Ovary (tissue), 7 donors: ENCODE measurements at regions not wholly inside any gene's neighbourhood (a gene's known extent, or its start where the extent isn't known, plus 50 kb on each side); places are given as distances from the start of the nearest gene placed in this dataset.
A peak's percentile ranks its signal among the peaks of the same experiment; 100 is the strongest.

Source experiments
- DNase-seq, 5 donors: peaks; one replicate each; pipeline ENCODE4 v3.0.0-alpha.2; 2019 to 2020
- H3K27ac ChIP-seq, 2 donors: fragments of 200-600 bp; one replicate each; pipeline versions ENCODE4 v1.5.1 to v1.8.0; 2019 to 2022
- H3K27me3 ChIP-seq: fragments of 200-600 bp; one replicate; pipeline ENCODE4 v1.8.0; 2022
- H3K36me3 ChIP-seq: fragments of 200-600 bp; sonication (generic); one replicate; pipeline ENCODE4 v1.5.1; 2019
- H3K4me1 ChIP-seq: one replicate; pipeline ENCODE4 v1.8.1; 2013; ENCODE audit warnings: mild to moderate bottlenecking, moderate library complexity; ENCODE audit not compliant: insufficient read depth
- H3K4me3 ChIP-seq: fragments of 200-600 bp; sonication (generic); one replicate; pipeline ENCODE4 v1.5.1; 2017
- H3K9me3 ChIP-seq, 2 donors: fragments of 200-600 bp in 1 of 2; sonication (generic) in 1 of 2; one replicate each; pipeline versions ENCODE4 v1.5.1 to v1.8.1; 2013 to 2019; ENCODE audit warnings: mild to moderate bottlenecking in 1 of 2, moderate library complexity in 1 of 2
- EP300 ChIP-seq: sonication (generic); formaldehyde crosslinking; IDR thresholded peaks from one replicate; pipeline ENCODE4 v1.6.1; 2017; ENCODE audit warnings: antibody characterized with exemption
- POLR2A ChIP-seq: fragments of 450-650 bp; IDR thresholded peaks from one replicate; pipeline ENCODE4 v1.6.1; 2017; ENCODE audit warnings: antibody characterized with exemption, mild to moderate bottlenecking, moderate library complexity
- WGBS, 3 donors: extraction: QIAGEN DNeasy Blood & Tissue Kit in 1 of 3; methylation state at CpG; one replicate each; pipeline versions ENCODE4 v1.1.5 to v1.1.7; 2013 to 2017; 5-methylcytosine and 5-hydroxymethylcytosine counted together
- intact Hi-C, 4 donors: fragments of 100-400 bp; cut with DNase I; formaldehyde crosslinking; loops; one replicate each; pipeline versions ENCODE4 v1.11.0 to v1.15.1; 2022 to 2023
- TF ChIP-seq, protein P1 (sequence below), 3 donors: fragments of 450-650 bp in 2 of 3; fragments of 200-600 bp in 1 of 3; IDR thresholded peaks; one replicate each; pipeline versions ENCODE4 v1.5.1 to v1.8.0; 2016 to 2022; ENCODE audit warnings: antibody characterized with exemption in 3 of 3, mild to moderate bottlenecking in 1 of 3
- donor health status: DM: no; HTN: no; CAD: no; lungs with moderate emphysema.
- donor health status: DM: no; HTN: no; CAD: no.
- donor health status: Bipolar disorder and iron deficiency.
- donor health status: DM: no; HTN: no; CAD: no.
- donor health status: DM: yes; HTN: yes; CAD: no.

- peaks cover 6% of the 10 kb centered on the region for H3K4me1 ChIP-seq
- H3K27ac ChIP-seq: no peak overlapping the region
- no peaks in the 10 kb centered on the region for H3K27me3 ChIP-seq
- H3K9me3 ChIP-seq: no peaks in the 10 kb centered on the region
- TF ChIP-seq EP300 (no peak), POLR2A (no peak)
- TF ChIP-seq, protein P1, sequence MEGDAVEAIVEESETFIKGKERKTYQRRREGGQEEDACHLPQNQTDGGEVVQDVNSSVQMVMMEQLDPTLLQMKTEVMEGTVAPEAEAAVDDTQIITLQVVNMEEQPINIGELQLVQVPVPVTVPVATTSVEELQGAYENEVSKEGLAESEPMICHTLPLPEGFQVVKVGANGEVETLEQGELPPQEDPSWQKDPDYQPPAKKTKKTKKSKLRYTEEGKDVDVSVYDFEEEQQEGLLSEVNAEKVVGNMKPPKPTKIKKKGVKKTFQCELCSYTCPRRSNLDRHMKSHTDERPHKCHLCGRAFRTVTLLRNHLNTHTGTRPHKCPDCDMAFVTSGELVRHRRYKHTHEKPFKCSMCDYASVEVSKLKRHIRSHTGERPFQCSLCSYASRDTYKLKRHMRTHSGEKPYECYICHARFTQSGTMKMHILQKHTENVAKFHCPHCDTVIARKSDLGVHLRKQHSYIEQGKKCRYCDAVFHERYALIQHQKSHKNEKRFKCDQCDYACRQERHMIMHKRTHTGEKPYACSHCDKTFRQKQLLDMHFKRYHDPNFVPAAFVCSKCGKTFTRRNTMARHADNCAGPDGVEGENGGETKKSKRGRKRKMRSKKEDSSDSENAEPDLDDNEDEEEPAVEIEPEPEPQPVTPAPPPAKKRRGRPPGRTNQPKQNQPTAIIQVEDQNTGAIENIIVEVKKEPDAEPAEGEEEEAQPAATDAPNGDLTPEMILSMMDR (IDR thresholded peaks at IDR 0.05): no peak
- H3K36me3 ChIP-seq: no peaks in the 10 kb centered on the region
- 70 to 81% (median 80%) methylated on average over 4 of the region's 4 CpGs for WGBS, 3 donors
- no peak overlapping the region for H3K4me3 ChIP-seq
- DNase-seq: peak in 2 of 5 donors; percentile 15 to 43
- intact Hi-C loops: no loop called here
Measured at GRCh38 chr5:158140120-158140731, 281.3 kb upstream of the CLINT1 start.

DNA sequence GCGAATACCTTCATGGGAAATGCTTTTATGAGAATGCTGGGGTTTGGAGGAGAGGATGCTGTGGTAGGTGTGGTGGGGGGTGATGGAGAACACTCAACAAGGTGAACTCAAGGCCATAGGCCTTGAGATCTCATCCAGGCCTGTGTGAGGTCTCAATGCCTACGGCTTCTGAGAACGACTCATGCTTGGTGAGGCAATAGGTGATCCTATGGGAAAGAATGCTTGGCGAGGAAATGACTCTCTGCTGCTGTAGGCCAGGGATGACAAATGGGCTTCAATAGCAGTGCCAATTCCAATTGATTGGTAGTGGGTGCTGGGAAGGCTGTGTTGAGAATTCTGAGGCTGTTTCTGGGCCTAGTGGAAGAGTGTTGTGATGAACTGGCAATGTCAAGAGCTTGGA lies 280.2 kb upstream of the CLINT1 start:
- TF ChIP-seq, protein P1 (IDR thresholded peaks at IDR 0.05): no peak
- TF ChIP-seq POLR2A (no peak), EP300 (no peak)
- Histone ChIP-seq H3K27ac (no peak overlapping the region), H3K27me3 (no peaks in the 10 kb centered on the region), H3K4me1 (peaks cover 2% of the 10 kb centered on the region), H3K4me3 (no peak overlapping the region), H3K9me3 (no peaks in the 10 kb centered on the region), H3K36me3 (no peaks in the 10 kb centered on the region)
- no peak for DNase-seq
- 87 to 98% (median 88%) methylated on average over 4 of the region's 4 CpGs for WGBS, 3 donors
- intact Hi-C loops: no loop called here

DNA sequence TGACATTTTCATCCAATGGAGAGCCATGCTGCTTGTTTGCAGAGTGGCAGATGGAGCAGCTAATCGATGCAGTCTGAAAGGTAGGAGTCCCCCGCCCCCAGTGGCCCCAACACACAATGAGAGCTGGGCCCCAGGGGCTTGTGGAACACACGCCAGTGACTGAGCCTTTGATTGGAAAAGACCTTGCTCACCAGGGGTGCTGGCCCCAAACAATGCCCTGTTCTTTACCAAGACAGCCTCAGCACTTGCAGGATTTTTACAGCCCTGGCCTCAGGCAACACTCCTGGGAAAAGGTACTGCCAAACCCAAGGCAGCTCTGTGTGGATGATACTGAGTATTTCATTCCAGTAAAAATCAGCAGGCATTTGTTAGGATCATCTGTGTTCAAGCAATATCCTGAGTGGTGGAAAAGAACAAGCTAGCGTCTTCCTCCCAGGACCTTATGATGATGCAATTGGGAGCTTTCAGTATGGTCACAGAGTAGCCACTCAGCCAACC lies 276.8 kb upstream of the CLINT1 start:
- TF ChIP-seq, protein P1 (IDR thresholded peaks at IDR 0.05): no peak
- TF ChIP-seq POLR2A (no peak), EP300 (no peak)
- H3K27me3 ChIP-seq: no peaks in the 10 kb centered on the region
- peaks cover 2% of the 10 kb centered on the region for H3K4me1 ChIP-seq
- intact Hi-C loops: no loop called here
- H3K27ac ChIP-seq: no peak overlapping the region
- no peaks in the 10 kb centered on the region for H3K36me3 ChIP-seq
- H3K4me3 ChIP-seq: no peak overlapping the region
- 81 to 82% (median 82%) methylated on average over 4 of the region's 4 CpGs for WGBS, 3 donors
- DNase-seq: no peak
- no peaks in the 10 kb centered on the region for H3K9me3 ChIP-seq

DNA sequence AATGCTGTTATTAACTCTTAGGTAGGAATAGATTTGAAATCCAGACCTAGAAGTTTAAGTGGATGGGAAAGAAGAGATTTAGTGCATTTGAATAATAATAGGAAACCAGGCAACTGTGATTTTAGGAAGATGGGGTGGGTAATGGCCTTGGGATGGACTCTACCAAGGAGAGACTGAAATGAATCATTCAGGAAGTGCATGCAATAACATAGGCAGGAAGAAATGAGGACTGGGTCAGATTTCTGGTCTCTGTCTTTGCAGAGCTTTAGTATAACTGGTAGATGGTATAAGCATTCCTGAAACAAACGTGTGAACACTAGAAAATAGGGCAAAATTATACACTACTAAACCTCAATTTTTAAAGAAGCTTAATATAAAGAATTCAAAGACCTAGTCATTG lies 274.4 kb upstream of the CLINT1 start:
- H3K27ac ChIP-seq: no peak overlapping the region
- DNase-seq: no peak
- H3K4me3 ChIP-seq: no peak overlapping the region
- WGBS, 3 donors: 39 to 53% (median 45%) methylated on average over 1 of the region's 1 CpG
- TF ChIP-seq, protein P1 (IDR thresholded peaks at IDR 0.05): no peak
- no peak for TF ChIP-seq POLR2A
- no peak for TF ChIP-seq EP300
- H3K27me3 ChIP-seq: no peaks in the 10 kb centered on the region
- intact Hi-C loops: no loop called here
- H3K36me3 ChIP-seq: no peaks in the 10 kb centered on the region
- no peaks in the 10 kb centered on the region for H3K9me3 ChIP-seq
- H3K4me1 ChIP-seq: no peaks in the 10 kb centered on the region
